Brain microvascular endothelial cell (primary cell): ENCODE measurements at regions not wholly inside any gene's neighbourhood (a gene's known extent, or its start where the extent isn't known, plus 50 kb on each side); places are given as distances from the start of the nearest gene placed in this dataset.
"Not testable (repeated sequence)": the region's sequence is repeated elsewhere in the genome, so short reads cannot be mapped to it uniquely, and the experiment has no call there.

ENCODE experiments used
- DNase-seq: peaks from one replicate; pipeline ENCODE4 v3.0.0-alpha.2; 2020
- H3K27ac ChIP-seq: fragments of 250-450 bp; sonication (Bioruptor Pico); 2 replicates; pipeline ENCODE4 v1.5.1; 2020; ENCODE audit warnings: mild to moderate bottlenecking, moderate library complexity
- H3K27me3 ChIP-seq: fragments of 250-450 bp; sonication (Bioruptor Pico); replicated peaks from 2 replicates; pipeline ENCODE4 v1.5.1; 2020; ENCODE audit warnings: mild to moderate bottlenecking
- H3K36me3 ChIP-seq: fragments of 250-450 bp; sonication (Bioruptor Pico); replicated peaks from 2 replicates; pipeline ENCODE4 v1.5.1; 2020; ENCODE audit warnings: mild to moderate bottlenecking
- H3K4me3 ChIP-seq: 2 replicates; pipeline ENCODE4 v1.5.1; 2011; ENCODE audit warnings: low read depth, mild to moderate bottlenecking, control low read depth, low read length, moderate library complexity
- CTCF ChIP-seq: IDR thresholded peaks from 2 replicates; pipeline ENCODE4 v1.5.1; 2011; ENCODE audit warnings: low read depth, mild to moderate bottlenecking, moderate library complexity, low read length, control low read depth, inconsistent platforms; ENCODE audit errors: missing control alignments
- in situ Hi-C: cut with HindIII; loops from 2 replicates; pipeline ENCODE4 v1.10.0; 2017; ENCODE audit warnings: low sequenced_read_pairs, low pct_ligation_motif_present

- Histone ChIP-seq H3K27ac (no peak overlapping the region), H3K4me3 (no peak overlapping the region), H3K27me3 (no peaks in the 10 kb centered on the region), H3K36me3 (no peaks in the 10 kb centered on the region)
- DNase-seq: no peak
- TF ChIP-seq CTCF: no peak
- in situ Hi-C loops: no loop called here
Measured at GRCh38 chr4:9602389-9602914, 158.2 kb downstream of the DEFB131A start.

- H3K27ac ChIP-seq, in situ Hi-C loops, H3K4me3 ChIP-seq, H3K27me3 ChIP-seq, H3K36me3 ChIP-seq: not testable (repeated sequence)
- peak; percentile 5 for DNase-seq
Measured at GRCh38 chr4:9604031-9604892, 160.0 kb downstream of the DEFB131A start.

- DNase-seq, H3K27ac ChIP-seq, H3K36me3 ChIP-seq, H3K27me3 ChIP-seq, in situ Hi-C loops, H3K4me3 ChIP-seq: not testable (repeated sequence)
Measured at GRCh38 chr4:9604893-9605190, 160.6 kb downstream of the DEFB131A start.

- no peak for TF ChIP-seq CTCF
- in situ Hi-C loops: no loop called here
- no peak for DNase-seq
- H3K27ac ChIP-seq: no peak overlapping the region
- no peak overlapping the region for H3K4me3 ChIP-seq
- H3K27me3 ChIP-seq: no peaks in the 10 kb centered on the region
- no peaks in the 10 kb centered on the region for H3K36me3 ChIP-seq
Measured at GRCh38 chr4:9608300-9608699, 164.1 kb downstream of the DEFB131A start.

- H3K27me3 ChIP-seq, H3K27ac ChIP-seq, DNase-seq, H3K4me3 ChIP-seq, H3K36me3 ChIP-seq, in situ Hi-C loops: not testable (repeated sequence)
Measured at GRCh38 chr4:9610321-9610720, 166.1 kb downstream of the DEFB131A start.

GRCh38 chr4:9611101-9611500 is 166.9 kb downstream of the DEFB131A start:
- no peak for DNase-seq
- Histone ChIP-seq H3K27ac (no peak overlapping the region), H3K27me3 (no peaks in the 10 kb centered on the region), H3K36me3 (no peaks in the 10 kb centered on the region), H3K4me3 (no peak overlapping the region)
- TF ChIP-seq CTCF: no peak
- in situ Hi-C loops: no loop called here

GRCh38 chr4:9636411-9636810 is 145.0 kb upstream of the DRD5 start:
- in situ Hi-C loops: not testable (repeated sequence)

GRCh38 chr4:9659678-9660077 is 121.8 kb upstream of the DRD5 start:
- in situ Hi-C loops, DNase-seq, H3K27me3 ChIP-seq, H3K27ac ChIP-seq, H3K4me3 ChIP-seq, H3K36me3 ChIP-seq: not testable (repeated sequence)
- TF ChIP-seq CTCF: peak; percentile 33

More at GRCh38 chr4:9636411-9636810, 145.0 kb upstream of the DRD5 start:
- H3K27me3 ChIP-seq, H3K4me3 ChIP-seq, H3K27ac ChIP-seq, DNase-seq, H3K36me3 ChIP-seq: not testable (repeated sequence)

GRCh38 chr4:9660955-9661354 is 120.5 kb upstream of the DRD5 start:
- in situ Hi-C loops, H3K4me3 ChIP-seq, H3K27me3 ChIP-seq, H3K36me3 ChIP-seq, H3K27ac ChIP-seq, DNase-seq: not testable (repeated sequence)

- in situ Hi-C loops, DNase-seq, H3K27me3 ChIP-seq: not testable (repeated sequence)
Measured at GRCh38 chr4:9670725-9671124, 110.7 kb upstream of the DRD5 start.

More at GRCh38 chr4:9670725-9671124, 110.7 kb upstream of the DRD5 start:
- H3K4me3 ChIP-seq, H3K36me3 ChIP-seq, H3K27ac ChIP-seq: not testable (repeated sequence)
